ENCODE measurements at regions not wholly inside any gene's neighbourhood (a gene's known extent, or its start where the extent isn't known, plus 50 kb on each side); places are given as distances from the start of the nearest gene placed in this dataset.
A peak's percentile ranks its signal among the peaks of the same experiment; 100 is the strongest.

- Mint-ChIP-seq H3K4me1 (no peaks in the 10 kb centered on the region), H3K27me3 (no peaks in the 10 kb centered on the region), H3K9me3 (peaks cover 4% of the 10 kb centered on the region), H3K27ac (no peak overlapping the region), H3K4me3 (no peak overlapping the region), H3K36me3 (ENCODE audit: low read depth) (no peaks in the 10 kb centered on the region)
- no peak for ATAC-seq
- no peak for DNase-seq
Observed at GRCh38 chr6:112841553-112842329, 494.6 kb downstream of the RFPL4B start.

- DNase-seq (no peak), ATAC-seq (no peak)
- H3K4me3 Mint-ChIP-seq, result no peak overlapping the region
- peaks cover 4% of the 10 kb centered on the region for H3K9me3 Mint-ChIP-seq
- no peak overlapping the region for H3K27ac Mint-ChIP-seq
- no peaks in the 10 kb centered on the region for H3K4me1 Mint-ChIP-seq
- H3K27me3 Mint-ChIP-seq, result no peaks in the 10 kb centered on the region
- no peaks in the 10 kb centered on the region for H3K36me3 Mint-ChIP-seq (ENCODE audit: low read depth)
Observed at GRCh38 chr6:112842330-112842685, 495.2 kb downstream of the RFPL4B start.

GRCh38 chr6:112846681-112847080 lies 499.6 kb downstream of the RFPL4B start:
- Mint-ChIP-seq H3K4me3 (no peak overlapping the region), H3K36me3 (ENCODE audit: low read depth) (no peaks in the 10 kb centered on the region), H3K27ac (no peak overlapping the region), H3K4me1 (no peaks in the 10 kb centered on the region), H3K9me3 (peaks cover 4% of the 10 kb centered on the region), H3K27me3 (no peaks in the 10 kb centered on the region)
- DNase-seq (no peak), ATAC-seq (no peak)

GRCh38 chr6:112851146-112851545 lies 504.0 kb downstream of the RFPL4B start:
- Mint-ChIP-seq H3K36me3 (ENCODE audit: low read depth) (no peaks in the 10 kb centered on the region), H3K4me1 (no peaks in the 10 kb centered on the region), H3K27me3 (no peaks in the 10 kb centered on the region), H3K9me3 (no peaks in the 10 kb centered on the region), H3K4me3 (no peak overlapping the region), H3K27ac (no peak overlapping the region)
- no peak for ATAC-seq
- no peak for DNase-seq

- H3K4me3 Mint-ChIP-seq, result no peak overlapping the region
- no peaks in the 10 kb centered on the region for H3K4me1 Mint-ChIP-seq
- H3K27ac Mint-ChIP-seq, result no peak overlapping the region
- H3K27me3 Mint-ChIP-seq, result no peaks in the 10 kb centered on the region
- no peaks in the 10 kb centered on the region for H3K36me3 Mint-ChIP-seq (ENCODE audit: low read depth)
- ATAC-seq (no peak), DNase-seq (no peak)
- H3K9me3 Mint-ChIP-seq, result no peaks in the 10 kb centered on the region
Observed at GRCh38 chr6:112853162-112853561, 506.0 kb downstream of the RFPL4B start.

GRCh38 chr6:112863753-112864152 lies 516.6 kb downstream of the RFPL4B start:
- Mint-ChIP-seq H3K4me3 (no peak overlapping the region), H3K4me1 (no peaks in the 10 kb centered on the region), H3K36me3 (ENCODE audit: low read depth) (no peaks in the 10 kb centered on the region), H3K27ac (no peak overlapping the region), H3K27me3 (no peaks in the 10 kb centered on the region), H3K9me3 (peaks cover 3% of the 10 kb centered on the region)
- DNase-seq (no peak), ATAC-seq (no peak)

- H3K27ac Mint-ChIP-seq, result no peak overlapping the region
- H3K4me1 Mint-ChIP-seq, result no peaks in the 10 kb centered on the region
- ATAC-seq (no peak), DNase-seq (no peak)
- no peaks in the 10 kb centered on the region for H3K36me3 Mint-ChIP-seq (ENCODE audit: low read depth)
- H3K4me3 Mint-ChIP-seq, result no peak overlapping the region
- H3K9me3 Mint-ChIP-seq, result peaks cover 8% of the 10 kb centered on the region
- no peaks in the 10 kb centered on the region for H3K27me3 Mint-ChIP-seq
Observed at GRCh38 chr6:112865131-112865530, 518.0 kb downstream of the RFPL4B start.

- DNase-seq (no peak), ATAC-seq (no peak)
- no peak overlapping the region for H3K4me3 Mint-ChIP-seq
- H3K36me3 Mint-ChIP-seq (ENCODE audit: low read depth), result no peaks in the 10 kb centered on the region
- H3K27ac Mint-ChIP-seq, result no peak overlapping the region
- H3K9me3 Mint-ChIP-seq, result peaks cover 8% of the 10 kb centered on the region
- H3K27me3 Mint-ChIP-seq, result no peaks in the 10 kb centered on the region
- H3K4me1 Mint-ChIP-seq, result no peaks in the 10 kb centered on the region
Observed at GRCh38 chr6:112874881-112875280, 527.8 kb downstream of the RFPL4B start.

- Mint-ChIP-seq H3K4me1 (no peaks in the 10 kb centered on the region), H3K27me3 (no peaks in the 10 kb centered on the region), H3K9me3 (no peaks in the 10 kb centered on the region), H3K27ac (no peak overlapping the region), H3K36me3 (ENCODE audit: low read depth) (no peaks in the 10 kb centered on the region), H3K4me3 (no peak overlapping the region)
- DNase-seq (no peak), ATAC-seq (no peak)
Observed at GRCh38 chr6:112877134-112878100, 530.3 kb downstream of the RFPL4B start.

GRCh38 chr6:112879920-112880413 lies 532.8 kb downstream of the RFPL4B start:
- no peaks in the 10 kb centered on the region for H3K4me1 Mint-ChIP-seq
- DNase-seq (peak; percentile 1), ATAC-seq (no peak)
- H3K4me3 Mint-ChIP-seq, result no peak overlapping the region
- no peaks in the 10 kb centered on the region for H3K27me3 Mint-ChIP-seq
- no peaks in the 10 kb centered on the region for H3K9me3 Mint-ChIP-seq
- no peak overlapping the region for H3K27ac Mint-ChIP-seq
- H3K36me3 Mint-ChIP-seq (ENCODE audit: low read depth), result no peaks in the 10 kb centered on the region

GRCh38 chr6:112881027-112881426 lies 533.9 kb downstream of the RFPL4B start:
- Mint-ChIP-seq H3K4me3 (no peak overlapping the region), H3K27me3 (no peaks in the 10 kb centered on the region), H3K4me1 (no peaks in the 10 kb centered on the region), H3K36me3 (ENCODE audit: low read depth) (no peaks in the 10 kb centered on the region), H3K9me3 (no peaks in the 10 kb centered on the region), H3K27ac (no peak overlapping the region)
- ATAC-seq (no peak), DNase-seq (no peak)

- Mint-ChIP-seq H3K36me3 (ENCODE audit: low read depth) (no peaks in the 10 kb centered on the region), H3K27ac (no peak overlapping the region), H3K4me3 (no peak overlapping the region), H3K9me3 (no peaks in the 10 kb centered on the region), H3K4me1 (no peaks in the 10 kb centered on the region), H3K27me3 (no peaks in the 10 kb centered on the region)
- ATAC-seq, result no peak
- DNase-seq, result no peak
Observed at GRCh38 chr6:112881828-112882780, 535.0 kb downstream of the RFPL4B start.

- Mint-ChIP-seq H3K27me3 (no peaks in the 10 kb centered on the region), H3K36me3 (ENCODE audit: low read depth) (no peaks in the 10 kb centered on the region)
- no peak for ATAC-seq
Observed at GRCh38 chr6:112883095-112883494, 536.0 kb downstream of the RFPL4B start.

GRCh38 chr6:112886415-112886814 lies 539.3 kb downstream of the RFPL4B start:
- H3K36me3 Mint-ChIP-seq (ENCODE audit: low read depth), result no peaks in the 10 kb centered on the region
- no peaks in the 10 kb centered on the region for H3K27me3 Mint-ChIP-seq
- ATAC-seq (no peak), DNase-seq (no peak)
- H3K4me1 Mint-ChIP-seq, result no peaks in the 10 kb centered on the region
- H3K9me3 Mint-ChIP-seq, result no peaks in the 10 kb centered on the region
- no peak overlapping the region for H3K27ac Mint-ChIP-seq
- H3K4me3 Mint-ChIP-seq, result no peak overlapping the region

More at GRCh38 chr6:112883095-112883494, 536.0 kb downstream of the RFPL4B start:
- DNase-seq, result no peak
- Mint-ChIP-seq H3K4me3 (no peak overlapping the region), H3K4me1 (no peaks in the 10 kb centered on the region), H3K9me3 (no peaks in the 10 kb centered on the region), H3K27ac (no peak overlapping the region)
